HG02642 (cell line): ENCODE measurements at regions not wholly inside any gene's neighbourhood (a gene's known extent, or its start where the extent isn't known, plus 50 kb on each side); places are given as distances from the start of the nearest gene placed in this dataset.

Source experiments
- ATAC-seq: cut with Tn5 transposase; IDR thresholded peaks from one replicate; pipeline ENCODE4 v1.9.1; 2021; ENCODE audit warnings: mild to moderate bottlenecking; ENCODE audit not compliant: unreplicated experiment, poor library complexity

DNA sequence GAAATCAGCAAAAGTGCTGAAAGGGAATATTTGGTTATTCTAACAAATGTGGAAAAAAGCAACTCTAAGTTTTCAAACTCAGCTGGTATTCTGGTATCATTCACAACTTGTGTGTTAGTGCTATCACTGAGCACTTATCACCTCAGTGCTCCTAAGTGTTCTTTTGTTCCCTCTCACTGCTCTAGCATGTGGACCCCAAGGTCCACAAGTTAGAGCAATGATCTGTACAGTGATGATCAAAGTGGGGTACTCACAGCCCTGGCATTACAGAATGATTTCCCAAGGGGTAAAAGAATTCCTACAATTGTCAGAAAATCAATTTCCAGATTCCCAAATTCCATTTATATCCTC, 575.0 kb downstream of the DIAPH3 start:
- no peak for ATAC-seq

- ATAC-seq: no peak
These were observed 561.7 kb downstream of the DIAPH3 start for GRCh38 chr13:59601993-59602392.

GRCh38 chr13:59603646-59604045, 560.1 kb downstream of the DIAPH3 start:
- no peak for ATAC-seq

GRCh38 chr13:59607172-59607571, 556.6 kb downstream of the DIAPH3 start:
- ATAC-seq: no peak

DNA sequence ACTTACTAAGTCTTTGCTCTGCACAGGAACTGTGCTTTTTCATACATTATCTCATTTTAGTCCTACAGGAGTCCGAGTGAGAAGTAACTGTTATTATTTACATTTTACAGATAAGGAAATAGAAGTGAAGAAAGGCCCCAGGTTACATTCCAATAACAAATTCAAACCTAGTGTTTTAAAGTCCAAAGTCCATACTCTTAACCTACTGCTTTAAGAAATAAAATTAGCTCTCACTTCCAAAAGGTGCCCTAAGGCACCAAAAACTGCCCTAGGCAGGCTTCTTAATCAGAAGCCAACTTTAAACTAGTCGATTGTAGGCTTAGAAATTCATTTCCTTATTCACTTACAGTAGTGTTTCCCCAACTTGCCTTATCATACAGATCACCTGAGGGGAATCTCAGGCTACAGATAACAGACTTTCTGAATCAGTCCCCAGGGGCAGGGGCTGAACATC, 555.9 kb downstream of the DIAPH3 start:
- no peak for ATAC-seq

GRCh38 chr13:59609421-59609820, 554.3 kb downstream of the DIAPH3 start:
- ATAC-seq: no peak
